Left colon (tissue), 2 donors: ENCODE measurements at regions not wholly inside any gene's neighbourhood (a gene's known extent, or its start where the extent isn't known, plus 50 kb on each side); places are given as distances from the start of the nearest gene placed in this dataset.
"Not testable (repeated sequence)": the region's sequence is repeated elsewhere in the genome, so short reads cannot be mapped to it uniquely, and the experiment has no call there.

Source experiments
- ATAC-seq: fragments of 200-7000 bp; cut with Tn5 transposase; one replicate; pipeline ENCODE4 v1.9.1; 2020; ENCODE audit warnings: mild to moderate bottlenecking, moderate library complexity
- DNase-seq, 2 donors: peaks; one replicate each; pipeline ENCODE4 v3.0.0-alpha.2; 2020
- intact Hi-C, 2 donors: fragments of 100-400 bp; cut with DNase I in 1 of 2; cut with micrococcal nuclease in 1 of 2; formaldehyde crosslinking; loops; one replicate each; pipeline versions ENCODE4 v1.11.2 to v1.14.0; 2022; cut with DNase I, micrococcal nuclease
- donor health status: DM: no; HTN: no; CAD: no.
- donor health status: DM: yes; HTN: yes; CAD: no.

GRCh38 chr4:86413426-86413825, 53.6 kb upstream of the MAPK10 start:
- ATAC-seq, DNase-seq, intact Hi-C loops: not testable (repeated sequence)

GRCh38 chr4:86414686-86415085, 54.8 kb upstream of the MAPK10 start:
- intact Hi-C loops: no loop called here

DNA sequence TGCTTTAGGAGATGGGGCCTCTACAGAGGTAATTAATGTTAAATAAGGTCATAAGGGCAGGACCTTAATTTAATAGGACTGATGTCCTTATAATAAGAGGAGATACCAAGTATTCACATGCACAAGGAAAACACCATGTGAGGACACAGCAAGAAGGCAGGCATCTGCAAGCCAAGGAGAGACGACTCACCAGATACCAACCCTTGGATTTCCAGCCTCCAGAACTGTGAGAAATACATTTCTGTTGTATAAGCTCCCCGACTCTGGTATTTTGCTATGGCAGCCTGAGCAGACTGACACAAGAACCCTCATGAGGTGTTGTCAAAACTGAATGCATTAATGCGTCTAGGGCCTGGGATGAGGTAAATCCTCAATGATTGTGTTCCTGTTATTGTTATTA, 56.2 kb upstream of the MAPK10 start:
- DNase-seq (no peak), ATAC-seq (no peak)
- intact Hi-C loops: no loop called here

More at GRCh38 chr4:86414686-86415085, 54.8 kb upstream of the MAPK10 start:
- DNase-seq (no peak), ATAC-seq (no peak)

DNA sequence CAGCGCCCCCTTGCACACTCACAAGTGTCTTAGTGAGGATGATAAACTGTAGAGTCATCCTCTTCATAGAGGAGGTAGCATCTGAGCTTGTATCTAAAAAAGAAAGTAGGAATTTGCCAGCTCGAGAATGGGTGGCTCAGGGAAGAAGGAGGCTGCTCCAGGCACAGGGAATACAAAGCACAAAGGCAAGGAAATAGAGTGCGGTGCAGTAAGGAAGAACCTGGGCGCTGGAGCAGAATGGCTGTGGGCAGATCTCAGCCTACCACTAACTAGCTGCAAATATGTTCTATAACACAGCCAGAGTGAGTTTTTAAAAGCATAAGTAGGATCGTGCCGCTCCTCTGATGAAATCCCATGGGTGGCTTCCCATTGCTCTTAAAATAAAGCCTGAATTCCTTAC, 61.6 kb upstream of the MAPK10 start:
- no peak for ATAC-seq
- intact Hi-C loops: no loop called here
- DNase-seq: no peak

GRCh38 chr4:86431543-86432116, 71.8 kb upstream of the MAPK10 start:
- intact Hi-C loops: no loop called here
- no peak for DNase-seq
- no peak for ATAC-seq

- ATAC-seq: no peak
- intact Hi-C loops: no loop called here
Measured at GRCh38 chr4:86432559-86433134, 72.8 kb upstream of the MAPK10 start.

GRCh38 chr4:86439293-86439692, 79.4 kb upstream of the MAPK10 start:
- intact Hi-C loops: no loop called here

More at GRCh38 chr4:86432559-86433134, 72.8 kb upstream of the MAPK10 start:
- no peak for DNase-seq

GRCh38 chr4:86441175-86441936, 81.5 kb upstream of the MAPK10 start:
- intact Hi-C loops: no loop called here
- DNase-seq (no peak), ATAC-seq (no peak)

More at GRCh38 chr4:86439293-86439692, 79.4 kb upstream of the MAPK10 start:
- ATAC-seq (no peak), DNase-seq (no peak)

GRCh38 chr4:86442881-86443280, 83.0 kb upstream of the MAPK10 start:
- intact Hi-C loops: no loop called here
- DNase-seq (no peak), ATAC-seq (no peak)

DNA sequence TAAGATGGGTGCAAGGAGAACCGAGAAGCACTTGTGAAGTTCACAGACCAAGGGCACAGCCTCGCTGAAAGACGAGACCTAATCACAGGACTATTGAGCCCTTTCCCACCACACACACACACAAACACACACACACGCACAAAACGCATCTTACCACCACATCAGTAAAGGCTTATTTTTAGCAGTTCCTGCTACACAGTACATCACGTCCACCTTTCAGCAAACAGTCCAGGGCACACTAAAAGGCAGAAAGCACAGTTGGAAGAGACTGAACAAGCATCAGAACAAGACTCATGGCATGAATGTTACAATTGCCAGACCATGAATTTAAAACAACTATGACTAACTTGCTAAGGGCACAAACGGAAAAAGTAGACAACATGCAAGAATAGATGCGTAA, 83.6 kb upstream of the MAPK10 start:
- ATAC-seq (no peak), DNase-seq (no peak)
- intact Hi-C loops: no loop called here

GRCh38 chr4:86446996-86447395, 87.1 kb upstream of the MAPK10 start:
- ATAC-seq: no peak
- DNase-seq: no peak

GRCh38 chr4:86448871-86449270, 89.0 kb upstream of the MAPK10 start:
- intact Hi-C loops: no loop called here
- ATAC-seq: no peak
- DNase-seq: no peak

More at GRCh38 chr4:86446996-86447395, 87.1 kb upstream of the MAPK10 start:
- intact Hi-C loops: no loop called here

DNA sequence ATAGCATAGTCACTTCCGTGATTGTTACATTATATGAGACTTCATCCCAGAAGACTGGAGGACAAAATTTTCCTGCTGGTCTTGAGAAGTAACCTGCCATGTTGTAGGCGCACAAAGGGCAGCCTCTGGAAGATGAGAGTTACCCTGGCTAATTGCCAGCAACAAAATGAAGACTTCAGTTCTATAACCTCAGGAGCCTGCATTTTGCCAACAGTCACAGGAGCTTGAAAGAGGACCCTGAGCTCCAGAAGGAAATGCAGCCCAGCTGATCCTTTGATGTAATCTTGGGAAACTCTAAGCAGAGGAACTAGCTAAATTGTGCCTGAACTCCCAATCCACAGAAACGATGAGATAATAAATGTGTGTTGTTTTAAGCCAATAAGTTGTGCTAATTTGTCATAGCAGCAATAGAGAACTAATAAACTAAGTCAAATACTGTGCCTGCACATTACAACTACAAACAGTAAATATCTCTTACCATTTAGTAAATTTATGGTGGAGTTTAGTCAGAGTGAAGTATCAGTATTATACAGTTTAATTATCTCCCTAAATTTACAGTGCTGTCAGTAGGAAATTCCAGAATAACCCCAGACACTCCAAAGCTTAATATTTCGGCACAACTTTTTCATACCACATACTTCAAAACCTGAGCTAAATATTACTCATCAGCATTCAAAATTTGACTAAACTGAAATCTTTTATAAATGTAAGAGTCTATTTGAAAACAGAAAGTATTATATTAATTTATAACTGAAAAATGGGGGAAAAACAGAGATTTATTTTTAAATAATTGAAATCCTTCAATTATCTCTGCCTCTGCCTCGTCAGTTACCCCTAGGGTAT, 90.1 kb upstream of the MAPK10 start:
- DNase-seq (no peak), ATAC-seq (no peak)
- intact Hi-C loops: no loop called here

DNA sequence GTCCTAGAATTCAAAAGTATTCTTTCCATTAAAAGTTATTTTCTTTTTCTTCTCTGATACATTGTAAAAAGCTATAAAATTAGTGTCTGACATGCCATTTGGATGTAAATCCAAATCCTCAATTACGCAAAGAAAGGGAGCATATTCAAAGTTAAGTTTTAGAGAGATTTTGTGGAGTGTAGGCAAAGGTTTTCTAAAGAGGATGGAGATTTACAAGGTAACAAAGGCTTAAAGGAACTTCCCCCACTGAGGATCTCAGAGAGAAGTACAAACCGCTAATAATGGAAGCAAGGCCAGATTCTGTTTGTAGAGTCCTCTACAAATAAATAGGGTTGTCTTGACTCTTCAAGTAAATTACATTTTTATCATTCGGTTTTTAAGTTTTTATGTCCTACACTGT, 91.0 kb upstream of the MAPK10 start:
- ATAC-seq (no peak), DNase-seq (no peak)
- intact Hi-C loops: no loop called here

DNA sequence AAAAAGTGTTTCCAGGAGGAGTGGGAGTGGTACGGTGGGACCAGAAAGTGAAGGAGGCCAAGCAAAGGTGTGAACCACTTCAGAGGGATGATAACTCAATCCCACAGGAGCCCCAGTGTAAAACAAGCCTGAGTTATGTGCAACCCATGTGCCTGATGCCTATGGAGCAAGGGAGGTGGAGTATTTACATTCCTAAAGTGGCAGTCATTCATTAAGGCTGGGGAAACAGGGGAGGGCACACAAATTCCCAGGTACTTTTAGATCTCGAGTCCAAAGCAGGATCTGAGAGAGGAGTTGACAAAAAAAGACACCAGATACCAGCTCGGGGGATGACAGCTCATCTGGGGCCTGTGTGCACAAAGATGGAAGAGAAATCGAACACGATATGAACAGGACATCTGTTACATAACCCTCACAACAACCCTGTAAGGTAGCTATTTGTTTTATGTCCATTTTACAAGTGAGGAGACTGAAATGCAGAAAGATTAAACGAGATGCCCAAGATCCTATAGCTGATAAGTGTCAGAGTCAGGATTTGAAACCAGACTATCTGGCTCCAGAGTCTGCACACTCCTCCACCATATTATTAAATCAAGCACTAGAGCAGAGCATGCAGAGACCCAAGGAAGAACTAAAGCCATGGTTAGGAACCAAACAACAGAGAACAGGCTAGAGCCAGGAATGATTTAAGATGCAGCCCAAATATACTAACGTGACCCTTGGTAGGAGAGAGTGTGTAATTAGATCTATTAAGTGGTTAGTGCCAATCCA, 91.9 kb upstream of the MAPK10 start:
- ATAC-seq (no peak), DNase-seq (no peak)
- intact Hi-C loops: no loop called here

DNA sequence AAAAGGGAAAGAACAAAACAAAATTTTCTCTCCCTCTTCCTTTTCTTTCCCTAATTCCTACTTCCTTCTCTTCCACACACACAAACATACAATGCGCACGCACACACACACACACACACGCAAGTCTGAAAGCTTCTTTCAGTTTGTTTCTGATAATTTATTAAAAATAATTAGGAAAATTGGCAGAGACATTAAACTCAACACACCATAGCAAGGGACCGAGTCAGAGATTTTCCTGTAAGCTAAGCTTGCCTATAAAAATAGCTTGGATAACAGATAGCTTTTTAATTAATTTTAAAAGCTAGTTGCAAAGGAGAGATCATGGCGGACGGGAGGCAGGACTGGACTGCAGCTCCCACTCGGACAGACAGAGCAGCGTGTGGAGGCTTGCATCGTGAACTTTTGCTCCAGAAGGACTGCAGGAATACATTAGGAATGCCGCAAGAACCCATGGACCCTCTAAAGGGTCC, 92.6 kb upstream of the MAPK10 start:
- ATAC-seq (no peak), DNase-seq (no peak)
- intact Hi-C loops: no loop called here

DNA sequence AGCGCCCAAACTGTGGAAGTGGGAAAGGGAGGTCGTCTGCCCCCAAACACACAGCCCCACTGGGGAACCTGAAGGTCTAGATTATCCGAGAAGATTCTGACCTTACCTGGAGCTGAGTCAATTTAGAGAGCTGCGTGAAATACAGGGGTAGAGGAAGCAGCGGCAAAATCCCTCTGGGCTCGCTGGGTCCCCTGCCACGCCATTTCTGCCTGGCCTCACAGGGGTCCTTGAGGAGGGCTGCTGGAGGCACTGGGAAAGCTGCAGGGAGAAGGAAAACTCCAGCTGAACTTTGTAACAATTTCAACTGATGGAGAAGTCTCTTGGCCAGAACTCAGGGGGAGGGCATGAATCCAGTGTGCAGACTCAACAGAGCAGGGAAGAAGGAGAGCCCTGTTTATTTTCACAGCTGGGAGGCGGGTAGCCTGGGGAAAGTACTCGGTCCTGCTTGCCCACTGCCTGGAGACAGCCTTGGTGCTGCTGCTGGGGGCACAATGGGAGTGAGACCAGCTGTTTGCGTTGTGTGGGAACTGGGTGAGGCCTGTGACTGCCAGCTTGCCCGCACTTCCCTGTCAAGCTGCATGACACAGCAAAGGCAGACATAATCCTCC, 93.2 kb upstream of the MAPK10 start:
- no peak for ATAC-seq
- DNase-seq: peak in 1 of 2 donors; percentile 6

DNA sequence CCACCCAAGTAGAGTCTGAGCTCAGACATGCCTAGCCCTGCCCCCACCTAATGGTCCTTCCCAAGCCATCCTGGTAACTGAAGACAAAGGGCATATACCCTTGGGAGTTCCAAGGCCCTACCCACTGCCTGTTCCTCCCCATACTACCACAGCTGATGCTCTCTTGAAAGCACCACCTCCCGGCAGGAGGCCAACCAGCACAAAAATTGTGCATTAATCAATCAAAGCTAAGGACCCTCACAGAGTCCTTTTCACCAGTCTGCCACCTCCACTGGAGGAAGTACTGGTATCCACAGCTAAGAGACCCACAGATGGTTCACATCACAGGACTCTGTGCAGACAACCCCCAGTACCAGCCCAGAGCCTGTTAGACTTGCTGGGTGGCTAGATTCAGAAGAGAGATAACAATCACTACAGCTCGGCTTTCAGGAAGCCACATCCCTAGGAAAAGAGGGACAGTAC, 93.8 kb upstream of the MAPK10 start:
- DNase-seq, intact Hi-C loops, ATAC-seq: not testable (repeated sequence)

More for the DNA sequence above, 93.2 kb upstream of the MAPK10 start:
- intact Hi-C loops: no loop called here
